ENCODE measurements at regions not wholly inside any gene's neighbourhood (a gene's known extent, or its start where the extent isn't known, plus 50 kb on each side); places are given as distances from the start of the nearest gene placed in this dataset.

DNA sequence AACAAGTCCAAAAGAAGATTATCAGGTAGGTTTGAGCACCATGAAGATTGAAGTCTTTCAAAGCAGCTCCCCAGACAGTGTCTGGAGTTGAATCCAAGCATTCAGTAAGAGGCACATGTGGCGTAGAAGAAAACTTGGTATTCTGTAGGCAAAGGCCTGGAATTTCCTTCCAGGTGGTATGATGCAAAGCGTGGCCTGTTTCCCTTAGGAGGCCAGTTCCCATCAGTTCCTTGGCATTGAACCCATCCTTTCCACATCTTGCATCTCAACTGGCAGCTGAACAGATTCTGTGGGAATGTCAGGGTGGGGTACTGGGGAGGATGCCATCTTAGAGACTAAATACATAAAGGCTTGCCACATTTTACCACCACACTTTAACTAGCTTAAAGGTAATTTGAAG, 516.0 kb downstream of the BTBD3 start:
- H2BK20ac ChIP-seq (ENCODE audit: low read length) = no peak overlapping the region
- no peak for TF ChIP-seq KDM1A (IDR thresholded peaks at IDR 0.05; ENCODE audit: borderline replicate concordance, low read length)
- TF ChIP-seq, protein P1, sequence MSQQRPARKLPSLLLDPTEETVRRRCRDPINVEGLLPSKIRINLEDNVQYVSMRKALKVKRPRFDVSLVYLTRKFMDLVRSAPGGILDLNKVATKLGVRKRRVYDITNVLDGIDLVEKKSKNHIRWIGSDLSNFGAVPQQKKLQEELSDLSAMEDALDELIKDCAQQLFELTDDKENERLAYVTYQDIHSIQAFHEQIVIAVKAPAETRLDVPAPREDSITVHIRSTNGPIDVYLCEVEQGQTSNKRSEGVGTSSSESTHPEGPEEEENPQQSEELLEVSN (IDR thresholded peaks at IDR 0.05) = no peak
- no peak for TF ChIP-seq HDAC2 (IDR thresholded peaks at IDR 0.05; ENCODE audit: borderline replicate concordance in 1 of 2, low read depth in 2 of 2, low read length in 2 of 2)
- TF ChIP-seq CBX8 (IDR thresholded peaks at IDR 0.05; ENCODE audit: borderline replicate concordance, low read depth, low read length) = no peak
- TF ChIP-seq RNF2 (IDR thresholded peaks at IDR 0.05; ENCODE audit: borderline replicate concordance, low read depth, low read length, missing control alignments, poor library complexity, severe bottlenecking) = no peak
- no peak for TF ChIP-seq EZH2 (IDR thresholded peaks at IDR 0.05; ENCODE audit: low read depth, low read length, severe bottlenecking)
- no peak for TF ChIP-seq GABPA (IDR thresholded peaks at IDR 0.05; ENCODE audit: borderline replicate concordance, insufficient read depth, low read length)
- no peak for TF ChIP-seq TCF12 (IDR thresholded peaks at IDR 0.05; ENCODE audit: low read depth, low read length)
- no peak for TF ChIP-seq JUND (IDR thresholded peaks at IDR 0.05; ENCODE audit: low read length)
- no peak for TF ChIP-seq RFX5 (IDR thresholded peaks at IDR 0.05; ENCODE audit: borderline replicate concordance, low read depth, low read length)
- H3K18ac ChIP-seq (ENCODE audit: extremely low read depth, low read length) = no peak overlapping the region
- POLR2A ChIA-PET (ENCODE audit: partially characterized antibody) = no interaction called here
- no peak overlapping the region for H4K91ac ChIP-seq (replicated peaks; ENCODE audit: insufficient read length, low read length)
- H2AK5ac ChIP-seq (ENCODE audit: low read depth, low read length) = no peak overlapping the region
- no peak overlapping the region for H2BK15ac ChIP-seq (ENCODE audit: low read length)
- no peak overlapping the region for H3K56ac ChIP-seq (replicated peaks; ENCODE audit: insufficient read length, low read depth, low read length)
- H3K9me3 ChIP-seq (ENCODE audit: insufficient read depth in 2 of 2, low read depth in 1 of 2, low read length in 1 of 2) = no peaks in the 10 kb centered on the region
- H3K4me1 ChIP-seq (replicated peaks in 1 of 4; ENCODE audit: control insufficient read depth in 3 of 4, insufficient read depth in 4 of 4, low read length in 3 of 4) = no peaks in the 10 kb centered on the region; a peak in 1 of 7 replicates
- no peak overlapping the region for H2BK12ac ChIP-seq (ENCODE audit: low read depth, low read length)
- FAIRE-seq (no peak), DNase-seq (ENCODE audit: low read depth in 1 of 2, low spot score in 2 of 2) (no peak)
- H3K4ac ChIP-seq (replicated peaks; ENCODE audit: insufficient read length, low read depth, low read length) = no peak overlapping the region
- no peak overlapping the region for H4K8ac ChIP-seq (ENCODE audit: extremely low read depth, insufficient read depth, low read length)
- H3K27ac ChIP-seq (ENCODE audit: low read depth, low read length) = no peak overlapping the region
- no peak overlapping the region for H2BK5ac ChIP-seq (ENCODE audit: low read depth, low read length)
- H3K23me2 ChIP-seq (ENCODE audit: low read depth, low read length) = no peaks in the 10 kb centered on the region
- no peak overlapping the region for H4K5ac ChIP-seq (ENCODE audit: insufficient read length, low read depth, low read length)
- H2AFZ ChIP-seq (ENCODE audit: low read length) = no peak overlapping the region
- H4K20me1 ChIP-seq (replicated peaks in 1 of 2; ENCODE audit: control insufficient read depth in 1 of 2, insufficient read depth in 2 of 2, low read length in 2 of 2) = no peaks in the 10 kb centered on the region
- no peak overlapping the region for H2BK120ac ChIP-seq (replicated peaks; ENCODE audit: low read depth, low read length)
- CTCF ChIA-PET (ENCODE audit: partially characterized antibody) = interaction anchor here (0.6 kb wide), 1 partner anchor 278 kb away, joined by 3 read pairs; no protein-coding TSS in a partner anchor
- no peak overlapping the region for H3K4me3 ChIP-seq (ENCODE audit: extremely low read depth in 1 of 4, insufficient read depth in 2 of 4, low read depth in 3 of 4, low read length in 4 of 4)
- WGBS, 2 experiments (ENCODE audit: extremely low coverage in 1 of 2, insufficient coverage in 1 of 2, insufficient read length in 1 of 2, insufficient replicate concordance in 2 of 2, low coverage in 1 of 2, low lambda C conversion rate in 2 of 2, missing lambda C conversion rate in 1 of 2) = 95% methylated on average over 2 of the region's 2 CpGs; no CpG with 5 or more reads in 1 of the 2 experiments
- H3K27me3 ChIP-seq (replicated peaks in 1 of 4; ENCODE audit: control insufficient read depth in 3 of 4, extremely low read depth in 1 of 4, insufficient read depth in 3 of 4, low read length in 3 of 4) = no peaks in the 10 kb centered on the region
- no peak overlapping the region for H3K4me2 ChIP-seq (ENCODE audit: insufficient read depth in 1 of 2, low read depth in 2 of 2, low read length in 2 of 2)
- no peak overlapping the region for H3K9ac ChIP-seq (replicated peaks in 1 of 4; ENCODE audit: extremely low read depth in 1 of 4, low read depth in 3 of 4, low read length in 3 of 4)
- H3K14ac ChIP-seq (ENCODE audit: insufficient read length) = no peak overlapping the region
- H3K79me1 ChIP-seq (ENCODE audit: low read depth, low read length) = no peaks in the 10 kb centered on the region
- no peaks in the 10 kb centered on the region for H3K36me3 ChIP-seq (ENCODE audit: control insufficient read depth in 2 of 4, insufficient read depth in 4 of 4, low read length in 3 of 4)
- no peak overlapping the region for H3K23ac ChIP-seq (ENCODE audit: insufficient read length)
- H3K79me2 ChIP-seq (ENCODE audit: control insufficient read depth in 1 of 2, insufficient read depth in 2 of 2, low read length in 2 of 2) = no peaks in the 10 kb centered on the region

All from H1 (cell line).